Glomerular endothelial cell (primary cell): ENCODE measurements at regions not wholly inside any gene's neighbourhood (a gene's known extent, or its start where the extent isn't known, plus 50 kb on each side); places are given as distances from the start of the nearest gene placed in this dataset.

Source experiments
- DNase-seq: peaks from one replicate; pipeline ENCODE4 v3.0.0-alpha.2; 2011; ENCODE audit warnings: low read depth, low spot score; ENCODE audit errors: extremely low read depth

DNA sequence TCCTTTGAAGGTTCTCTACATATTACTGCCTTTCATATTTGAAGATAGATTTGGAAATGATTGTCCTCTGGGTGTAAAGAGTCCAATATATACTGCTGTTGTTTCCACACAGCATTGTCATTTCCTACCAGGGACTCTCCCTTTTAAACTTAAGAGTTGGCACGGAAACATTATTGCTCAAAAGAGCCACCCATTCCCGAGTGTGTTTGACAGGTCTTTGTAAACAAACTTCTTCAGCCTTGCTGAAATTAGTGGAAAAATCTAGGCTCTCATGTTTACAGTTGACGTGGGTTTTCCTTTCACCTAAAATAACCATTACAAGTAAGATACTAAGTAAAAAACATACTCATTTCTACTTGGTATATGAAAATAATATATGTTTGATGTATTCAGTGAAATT lies 111.4 kb upstream of the LIMCH1 start:
- peak; percentile 57 for DNase-seq

DNA sequence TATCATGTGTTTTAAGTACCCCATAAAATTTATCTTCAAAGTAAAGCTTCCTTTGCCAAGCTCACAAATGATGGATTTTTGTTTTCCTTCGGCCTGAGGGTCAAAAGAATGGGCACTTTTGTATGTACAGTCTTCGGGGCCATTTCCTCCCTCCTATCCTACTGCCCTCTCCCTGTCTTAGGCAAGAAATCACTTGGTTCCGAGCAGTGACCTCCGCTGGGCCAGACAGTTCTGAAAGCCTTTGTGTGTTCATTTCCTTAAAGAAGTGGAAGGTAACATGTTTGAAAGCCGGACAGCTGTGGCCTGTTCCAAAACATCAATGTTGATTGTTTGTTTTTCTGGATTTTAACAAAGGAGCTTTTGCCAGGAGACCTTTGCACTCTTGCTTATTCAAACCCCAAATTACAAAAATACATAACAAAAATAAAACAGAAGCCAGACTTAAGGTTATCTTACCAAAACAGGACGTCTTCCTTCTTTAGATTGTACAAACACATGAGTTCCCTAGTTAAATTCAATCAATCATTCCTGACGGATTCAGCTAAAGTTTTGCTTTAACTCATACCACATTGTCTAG lies 110.6 kb upstream of the LIMCH1 start:
- DNase-seq, result peak; percentile 65

DNA sequence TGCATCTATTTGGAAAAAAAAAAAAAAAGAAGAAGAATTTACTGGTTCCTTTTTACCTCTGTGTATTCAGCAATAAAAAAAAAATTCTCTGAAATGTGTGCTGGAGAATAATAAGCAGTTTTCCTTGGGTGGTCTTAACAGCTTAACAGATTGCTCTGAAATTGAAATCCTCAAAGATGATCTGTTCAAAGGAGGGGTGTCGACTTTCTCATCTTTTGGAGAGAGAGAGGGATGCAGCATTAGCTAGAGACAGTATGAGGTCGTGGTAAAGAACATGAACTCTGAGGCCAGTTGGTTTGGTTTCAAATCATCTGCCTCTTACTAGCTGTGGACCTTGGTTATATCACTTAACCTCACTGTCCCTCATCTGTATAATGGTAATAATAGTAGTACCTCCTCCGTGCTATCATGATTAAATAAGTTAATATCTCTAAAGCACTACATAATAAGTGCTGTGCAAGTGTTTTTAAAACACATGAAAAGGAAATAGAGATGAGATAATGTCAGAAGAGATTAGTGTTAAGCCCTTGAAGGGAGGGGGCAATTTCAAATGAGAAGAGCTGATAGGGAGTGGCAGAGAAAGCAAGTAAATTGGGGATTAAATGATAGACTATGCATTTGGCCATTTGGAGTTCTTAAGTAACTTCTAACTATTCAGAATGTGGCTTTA lies 109.9 kb upstream of the LIMCH1 start:
- DNase-seq, result no peak

DNA sequence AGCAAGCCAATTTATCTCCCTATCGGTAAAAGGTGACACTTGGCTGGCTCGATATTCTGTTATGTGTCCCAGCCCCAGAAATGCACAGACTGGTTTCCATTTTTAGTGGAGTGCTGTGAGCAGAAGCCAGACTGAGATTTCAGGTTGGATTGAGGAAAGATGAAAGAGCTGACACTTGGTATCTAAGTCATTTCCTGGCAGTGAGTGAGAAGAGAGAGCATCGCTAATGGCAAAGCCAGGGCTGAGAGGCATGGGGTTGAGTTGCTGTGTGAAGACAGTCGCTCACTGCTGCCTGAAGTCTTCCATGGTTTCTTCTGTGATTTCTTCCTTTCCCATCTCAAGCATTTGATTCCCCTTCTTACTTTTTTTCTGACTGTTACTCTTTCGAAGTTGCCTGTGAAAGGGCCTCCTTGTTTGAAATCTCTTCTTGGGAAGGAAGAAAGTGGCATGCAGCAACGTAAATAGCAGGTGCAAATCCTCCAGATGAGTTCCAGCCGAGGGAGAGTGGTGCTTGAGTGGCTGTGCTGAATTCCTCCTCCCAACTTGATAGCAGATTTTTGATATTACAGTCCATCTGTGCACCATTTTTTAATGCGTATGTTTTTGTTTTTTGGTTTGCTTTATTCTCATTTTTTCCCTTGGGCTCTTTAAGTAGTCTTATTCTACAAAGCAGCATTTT lies 109.2 kb upstream of the LIMCH1 start:
- DNase-seq, result no peak

DNA sequence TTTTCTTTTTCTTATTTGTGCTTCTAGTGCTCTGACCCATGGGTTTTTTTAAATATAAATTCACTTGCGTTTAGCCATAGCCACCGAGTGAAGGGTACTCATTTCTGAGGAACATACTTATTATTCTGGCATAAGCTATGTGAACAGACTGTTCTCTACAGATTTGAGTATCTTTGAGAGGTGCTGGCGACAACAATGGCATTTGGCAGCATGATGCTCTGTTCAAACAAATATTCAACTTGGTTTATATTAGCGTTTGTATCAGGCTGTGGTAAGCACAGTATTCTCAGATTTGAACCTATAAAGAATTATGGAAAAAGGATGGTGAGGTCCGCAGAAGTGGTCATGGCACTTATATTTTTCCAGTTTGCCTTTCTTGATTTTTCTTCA lies 108.7 kb upstream of the LIMCH1 start:
- no peak for DNase-seq

DNA sequence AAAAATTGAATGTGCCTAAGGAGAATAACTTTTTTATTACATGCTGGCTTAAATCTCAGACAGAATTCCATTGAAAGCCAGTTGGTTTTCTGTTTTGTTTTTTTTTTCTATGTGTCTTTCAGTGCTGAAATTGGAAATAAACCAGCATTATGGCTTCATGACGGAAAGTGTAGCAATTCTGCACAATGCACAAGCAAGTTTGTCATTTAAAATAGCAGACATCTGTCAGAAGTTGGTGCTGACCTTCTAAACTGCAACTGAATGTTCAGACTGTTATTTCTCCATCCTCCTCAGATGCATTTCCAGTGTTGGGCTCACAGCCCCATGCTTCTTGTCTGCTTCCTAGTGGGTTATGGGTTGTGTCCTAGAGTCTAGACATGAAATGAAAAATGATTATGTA lies 107.2 kb upstream of the LIMCH1 start:
- no peak for DNase-seq

DNA sequence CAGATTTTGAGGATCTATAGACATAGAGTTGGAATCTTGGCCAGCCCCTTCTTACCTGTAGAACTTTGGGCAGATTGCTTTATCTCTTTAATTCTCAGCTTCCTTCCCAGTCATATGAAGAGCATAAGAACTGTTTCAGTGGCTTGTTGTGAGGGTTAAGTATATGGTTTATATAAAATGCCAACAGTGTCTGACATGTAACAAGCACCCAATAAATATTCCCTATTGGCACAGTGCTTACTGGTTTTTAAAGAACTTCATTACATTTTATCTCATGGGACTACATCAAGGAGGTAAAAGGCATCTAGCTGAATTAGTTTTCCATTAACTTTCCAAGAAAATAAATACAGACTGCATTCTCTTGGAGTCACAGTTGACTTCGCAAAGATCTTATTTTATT lies 106.7 kb upstream of the LIMCH1 start:
- no peak for DNase-seq

DNA sequence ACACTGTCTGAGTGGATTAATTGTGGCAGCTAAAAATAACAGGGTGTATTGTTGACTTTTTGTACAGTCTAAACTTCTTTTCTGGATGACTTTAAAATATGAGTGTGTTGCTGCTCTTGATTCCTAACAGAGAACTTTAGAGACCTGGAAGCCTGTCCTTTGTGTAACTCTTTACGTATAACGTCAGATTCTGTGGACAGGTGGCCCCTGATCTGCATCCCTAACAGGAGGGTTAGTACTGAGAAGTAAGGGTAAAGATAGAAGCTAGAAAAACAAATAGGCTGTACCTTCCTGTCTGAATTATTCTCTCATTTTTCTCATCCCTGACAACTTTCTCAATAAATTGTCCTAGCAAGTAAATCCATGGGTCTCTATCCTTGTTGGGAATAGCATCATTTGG lies 105.7 kb upstream of the LIMCH1 start:
- DNase-seq, result no peak

DNA sequence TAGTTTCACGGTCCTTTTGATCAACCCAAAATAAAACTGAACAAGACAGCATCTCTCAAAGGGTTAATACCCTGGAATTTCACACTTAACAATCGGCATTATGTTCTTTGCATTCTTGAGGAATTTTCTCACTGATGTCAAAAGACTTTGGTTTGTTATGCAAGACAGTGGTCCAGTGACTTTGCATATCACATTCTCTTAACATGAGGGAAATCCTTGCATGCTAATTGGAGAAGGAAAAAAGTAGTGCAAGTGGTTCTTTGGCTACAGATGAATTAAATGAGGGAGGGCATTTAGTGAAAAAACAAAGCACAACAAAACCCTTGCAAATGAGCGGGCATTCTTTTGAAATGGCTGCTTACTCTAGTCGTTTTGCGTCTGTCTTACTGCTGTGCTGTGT lies 105.1 kb upstream of the LIMCH1 start:
- DNase-seq, result no peak

DNA sequence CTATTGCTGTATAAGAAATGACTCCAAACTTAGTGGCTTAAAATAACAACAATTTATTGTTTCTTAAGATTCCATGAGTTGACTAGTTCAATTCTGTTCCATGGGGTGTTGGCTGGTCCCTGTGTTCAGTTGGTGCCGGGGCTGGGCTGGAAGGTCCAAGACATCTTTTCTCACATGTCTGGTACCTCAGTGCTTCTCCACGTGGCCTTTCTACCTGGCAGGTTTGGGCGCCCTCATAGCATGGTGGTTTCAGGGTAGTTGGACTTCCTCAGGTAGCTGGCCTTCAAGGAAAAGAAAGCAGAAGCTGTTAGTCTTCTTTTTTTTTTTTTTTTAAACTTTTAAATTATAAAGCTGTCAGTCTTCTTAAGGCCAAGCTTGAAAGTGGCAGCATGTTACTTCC lies 104.6 kb upstream of the LIMCH1 start:
- DNase-seq, result no peak

DNA sequence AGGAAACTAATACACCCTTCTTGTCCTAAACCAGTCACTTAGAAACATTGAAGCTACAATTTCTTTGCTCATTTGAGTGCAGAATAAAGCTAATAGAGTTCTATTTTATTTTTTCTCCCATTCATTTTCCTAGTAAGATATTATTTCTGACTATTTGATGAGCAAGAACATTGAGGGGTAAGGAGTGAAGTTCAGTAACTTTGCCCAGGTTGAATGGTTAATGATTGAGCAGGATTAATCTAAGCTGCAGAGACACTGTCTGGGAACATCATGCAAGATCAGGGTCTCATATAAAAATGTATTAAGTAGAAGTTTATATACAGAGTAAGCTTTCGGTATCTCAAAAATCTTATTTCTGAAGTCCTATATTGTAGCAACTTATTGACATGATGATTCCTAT lies 102.4 kb upstream of the LIMCH1 start:
- no peak for DNase-seq

DNA sequence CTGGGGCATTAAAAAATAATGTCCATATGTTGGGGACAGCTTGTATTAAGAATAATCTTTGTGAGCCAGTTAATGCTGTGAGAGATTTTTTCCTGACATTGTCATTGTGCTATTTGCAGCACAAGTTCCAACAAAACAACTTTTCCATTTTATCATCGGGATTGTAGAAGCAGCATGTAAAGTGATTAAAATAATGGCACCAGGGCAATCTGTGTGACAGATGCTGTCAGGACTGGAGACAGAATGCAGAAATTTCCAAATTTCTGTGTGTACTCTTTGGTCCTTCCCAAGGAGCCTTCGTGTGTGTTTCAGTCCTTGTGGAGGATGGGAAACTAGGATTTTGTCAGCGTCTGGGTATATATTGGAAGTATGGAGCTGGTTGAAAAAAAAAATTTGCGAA lies 101.5 kb upstream of the LIMCH1 start:
- no peak for DNase-seq

DNA sequence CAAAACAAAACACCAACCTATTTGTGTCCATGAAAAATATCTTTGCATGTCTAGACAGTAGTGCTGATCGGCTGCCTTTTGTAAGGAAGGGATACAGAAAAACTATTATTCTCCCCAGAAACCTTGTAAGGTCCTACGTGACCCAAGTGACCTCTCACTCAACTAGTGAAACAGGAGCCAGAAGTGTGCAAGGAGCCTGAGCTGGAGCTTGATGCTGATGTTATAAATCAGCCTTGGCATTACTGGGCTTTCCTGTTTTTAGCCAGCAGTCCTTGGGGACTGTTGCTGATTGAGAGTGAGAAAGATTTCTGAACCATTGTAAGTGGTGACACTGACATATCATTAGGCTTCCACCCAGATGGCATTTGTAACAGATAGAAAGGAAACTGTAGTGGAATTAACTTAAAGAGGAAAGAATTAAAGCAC lies 100.8 kb upstream of the LIMCH1 start:
- no peak for DNase-seq

DNA sequence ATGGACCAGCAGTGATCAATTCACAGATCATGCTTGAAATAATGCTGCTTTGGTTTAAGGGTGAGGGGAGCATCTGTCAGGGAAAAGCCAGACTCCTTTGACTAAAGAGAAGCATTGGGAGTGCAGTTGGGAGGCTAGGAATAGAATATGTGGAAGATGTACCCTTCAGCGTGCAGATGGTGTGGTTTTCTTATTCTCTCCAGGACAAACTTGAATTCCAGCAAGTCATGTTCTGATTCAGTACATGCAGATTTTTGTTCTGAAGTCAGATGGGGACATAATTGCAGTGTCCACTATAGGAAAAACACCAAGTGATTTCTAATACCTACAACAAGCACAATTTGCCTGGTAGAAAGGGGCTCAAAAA lies 99.0 kb upstream of the LIMCH1 start:
- no peak for DNase-seq

DNA sequence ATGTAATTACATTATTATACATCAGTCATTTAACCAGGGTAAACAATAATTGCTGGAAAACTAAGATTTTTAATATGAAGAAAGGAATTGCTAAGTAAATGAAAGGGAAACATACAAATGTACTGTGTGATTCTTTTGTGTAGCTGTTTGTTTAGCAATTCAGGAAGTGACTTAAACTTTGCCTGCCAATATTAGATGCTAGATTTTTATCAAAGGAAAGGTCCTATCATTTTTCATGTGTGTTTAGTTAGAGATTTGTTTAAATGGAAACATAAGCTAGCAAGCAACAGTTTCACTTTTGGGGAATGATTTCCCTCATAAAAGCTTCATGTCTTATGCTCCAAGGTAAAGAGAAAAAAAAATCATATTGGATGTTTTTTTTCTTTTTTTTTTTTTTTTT lies 95.1 kb upstream of the LIMCH1 start:
- DNase-seq, result no peak

DNA sequence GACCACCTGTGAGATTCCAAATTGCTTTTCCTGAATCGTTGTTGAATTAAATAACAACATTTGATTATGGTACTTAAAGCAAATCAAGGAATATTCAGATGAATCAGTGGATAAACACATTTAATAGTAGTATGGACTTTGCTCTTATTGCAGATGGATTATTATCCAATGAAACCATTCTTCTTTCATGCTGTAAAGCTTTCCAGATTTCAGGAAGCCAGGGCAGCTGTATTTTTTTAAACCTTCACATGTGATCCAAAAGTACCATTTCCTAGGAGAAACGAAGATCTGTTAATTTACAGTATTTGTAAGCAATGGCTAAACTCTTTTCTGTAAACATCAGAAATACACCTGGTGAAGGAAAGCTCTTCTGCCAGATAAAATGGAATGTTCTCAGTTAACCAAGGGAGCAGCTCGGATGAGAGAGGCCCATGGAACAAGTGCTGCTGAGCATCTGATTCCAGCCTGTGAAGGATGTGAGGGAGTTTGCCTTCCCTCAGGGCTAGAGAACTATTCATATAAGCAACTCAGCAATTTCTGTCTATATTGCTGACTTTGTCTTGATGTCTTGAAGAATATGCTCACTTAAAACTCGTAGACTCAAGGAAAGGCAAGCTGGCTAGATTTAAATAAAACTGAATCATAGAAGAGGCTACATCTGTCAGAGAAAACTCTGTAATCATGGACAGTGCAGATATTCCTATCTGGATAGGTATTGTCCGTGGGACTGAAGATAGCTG lies 94.4 kb upstream of the LIMCH1 start:
- no peak for DNase-seq

DNA sequence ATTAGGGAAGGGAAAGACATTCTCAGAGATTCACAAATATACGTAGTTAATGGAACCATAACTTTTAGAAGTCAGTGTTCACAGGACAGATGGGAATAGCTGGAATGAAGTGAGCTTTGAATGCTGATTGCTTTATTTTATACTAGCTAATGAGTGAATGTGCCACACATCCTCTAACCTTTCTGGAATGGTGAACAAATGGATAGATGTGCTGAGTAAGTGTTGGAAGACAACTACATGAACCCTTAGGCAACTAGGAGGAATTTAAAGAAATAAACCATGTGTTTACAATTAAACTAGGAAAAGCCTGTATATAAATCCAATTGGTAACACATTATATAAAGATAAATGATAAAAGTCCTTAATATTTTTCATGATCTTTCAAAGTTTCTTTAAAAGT lies 91.6 kb upstream of the LIMCH1 start:
- no peak for DNase-seq

DNA sequence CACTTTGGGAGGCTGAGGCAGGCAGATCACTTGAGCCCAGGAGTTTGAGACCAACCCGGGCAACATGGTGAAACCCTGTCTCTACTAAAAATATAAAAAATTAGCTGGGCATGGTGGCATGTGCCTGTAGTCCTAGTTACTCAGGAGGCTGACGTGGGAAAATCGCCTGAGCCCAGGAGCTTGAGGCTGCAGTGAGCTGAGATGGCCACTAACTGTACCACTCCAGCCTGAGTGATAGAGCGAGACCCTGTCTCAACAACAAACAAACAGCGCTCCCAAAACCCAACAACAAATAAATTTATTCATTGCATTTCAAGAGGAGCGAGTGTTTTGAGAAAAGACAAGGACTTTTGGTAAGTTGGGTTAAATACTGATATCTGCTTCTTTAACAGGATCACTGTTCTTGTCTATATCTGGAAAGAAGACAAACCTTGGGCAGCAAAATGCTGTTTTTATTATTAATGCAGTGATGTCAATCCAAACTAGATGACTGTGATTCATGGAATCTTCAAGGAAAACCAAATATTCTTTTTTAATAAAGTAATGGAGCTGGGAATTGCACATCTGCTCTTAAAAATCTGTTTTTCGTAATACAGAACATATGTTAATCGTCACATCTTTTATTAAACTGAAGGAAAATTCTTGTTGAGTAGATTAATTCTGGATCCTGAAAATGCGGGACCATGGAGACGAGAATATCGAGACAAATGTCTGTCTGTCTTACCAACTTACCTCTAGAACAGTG lies 90.8 kb upstream of the LIMCH1 start:
- no peak for DNase-seq

DNA sequence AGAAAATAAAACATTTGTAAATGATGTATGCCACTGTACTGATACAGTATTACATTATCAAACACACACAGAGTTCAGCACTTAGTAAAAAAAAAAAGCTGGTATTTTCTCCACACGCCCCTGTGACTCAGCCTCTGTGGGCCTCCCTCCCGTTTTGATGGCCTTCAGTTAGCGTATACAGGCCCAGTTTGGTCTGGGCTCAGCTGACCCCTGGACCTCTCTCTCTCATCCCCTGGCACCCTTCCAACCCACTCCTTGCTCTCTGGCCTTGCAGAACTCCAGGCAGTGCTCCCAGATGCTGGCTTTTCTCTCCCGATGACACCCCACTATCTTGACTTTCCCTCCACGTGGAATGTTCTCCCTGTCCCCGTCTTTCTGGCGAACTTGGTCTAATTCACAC lies 89.0 kb upstream of the LIMCH1 start:
- no peak for DNase-seq

DNA sequence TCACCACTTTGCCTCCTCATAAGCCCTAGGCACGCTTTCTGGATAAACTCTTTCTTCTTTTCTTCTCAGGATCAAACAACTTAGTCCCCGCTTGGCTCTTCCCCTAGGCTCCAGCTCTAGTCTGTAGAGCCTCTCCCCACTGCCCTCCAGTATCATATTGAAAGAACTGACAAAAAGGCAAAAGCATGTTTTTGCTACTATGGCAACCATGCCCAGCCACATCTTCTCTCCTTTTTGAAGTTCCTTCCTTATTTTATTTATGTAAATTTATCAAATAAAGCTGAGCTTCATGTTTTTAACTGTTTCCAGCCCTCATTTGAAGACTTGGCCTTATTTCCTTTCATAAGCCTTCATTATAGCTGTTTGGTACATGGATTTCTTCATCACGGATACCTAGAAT lies 86.0 kb upstream of the LIMCH1 start:
- no peak for DNase-seq
